ENCODE measurements at regions not wholly inside any gene's neighbourhood (a gene's known extent, or its start where the extent isn't known, plus 50 kb on each side); places are given as distances from the start of the nearest gene placed in this dataset.

DNA sequence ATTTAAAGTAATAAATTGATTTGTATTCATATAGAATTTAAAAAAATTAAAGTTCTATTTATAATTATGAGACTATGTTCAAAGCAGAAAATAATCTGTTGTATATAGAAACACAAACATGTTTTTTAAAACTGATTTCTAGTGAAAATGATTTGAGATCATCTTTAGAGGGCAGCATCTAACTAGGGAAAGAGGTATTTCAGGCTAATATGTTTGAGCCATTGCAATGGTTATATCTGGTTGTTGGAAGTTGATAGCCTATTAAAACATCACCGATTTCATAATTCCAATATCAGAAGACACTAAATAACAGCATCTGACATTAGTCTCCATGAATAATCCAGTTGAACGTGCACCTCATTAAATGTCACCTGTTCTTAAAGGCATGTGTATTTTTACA, 79.8 kb upstream of the SLITRK6 start:
- TF ChIP-seq, protein P1, sequence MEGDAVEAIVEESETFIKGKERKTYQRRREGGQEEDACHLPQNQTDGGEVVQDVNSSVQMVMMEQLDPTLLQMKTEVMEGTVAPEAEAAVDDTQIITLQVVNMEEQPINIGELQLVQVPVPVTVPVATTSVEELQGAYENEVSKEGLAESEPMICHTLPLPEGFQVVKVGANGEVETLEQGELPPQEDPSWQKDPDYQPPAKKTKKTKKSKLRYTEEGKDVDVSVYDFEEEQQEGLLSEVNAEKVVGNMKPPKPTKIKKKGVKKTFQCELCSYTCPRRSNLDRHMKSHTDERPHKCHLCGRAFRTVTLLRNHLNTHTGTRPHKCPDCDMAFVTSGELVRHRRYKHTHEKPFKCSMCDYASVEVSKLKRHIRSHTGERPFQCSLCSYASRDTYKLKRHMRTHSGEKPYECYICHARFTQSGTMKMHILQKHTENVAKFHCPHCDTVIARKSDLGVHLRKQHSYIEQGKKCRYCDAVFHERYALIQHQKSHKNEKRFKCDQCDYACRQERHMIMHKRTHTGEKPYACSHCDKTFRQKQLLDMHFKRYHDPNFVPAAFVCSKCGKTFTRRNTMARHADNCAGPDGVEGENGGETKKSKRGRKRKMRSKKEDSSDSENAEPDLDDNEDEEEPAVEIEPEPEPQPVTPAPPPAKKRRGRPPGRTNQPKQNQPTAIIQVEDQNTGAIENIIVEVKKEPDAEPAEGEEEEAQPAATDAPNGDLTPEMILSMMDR (conservative IDR thresholded peaks at IDR 0.05 in 1 of 2, IDR thresholded peaks at IDR 0.05 in 1 of 2; ENCODE audit: extremely low read depth in 1 of 2, insufficient read depth in 1 of 2, low read depth in 1 of 2, low read length in 2 of 2): peak in 1 of 2 donors; percentile 29
- no peak for TF ChIP-seq EZH2 (IDR thresholded peaks at IDR 0.05; ENCODE audit: borderline replicate concordance, low read length)
